Neural crest cell (in vitro differentiated cells): ENCODE measurements at regions not wholly inside any gene's neighbourhood (a gene's known extent, or its start where the extent isn't known, plus 50 kb on each side); places are given as distances from the start of the nearest gene placed in this dataset.

Source experiments
- DNase-seq: peaks from one replicate; pipeline ENCODE4 v3.0.0; 2021; ENCODE audit warnings: low read depth, mixed read lengths, low spot score
- H3K27ac Mint-ChIP-seq: one replicate; pipeline ENCODE4 v1.8.0; 2021; ENCODE audit warnings: mild to moderate bottlenecking, mixed read lengths; ENCODE audit not compliant: unreplicated experiment
- H3K27me3 Mint-ChIP-seq: 2 replicates; pipeline ENCODE4 v1.8.0; 2021; ENCODE audit warnings: low read depth, mild to moderate bottlenecking, mixed read lengths
- H3K36me3 Mint-ChIP-seq: 2 replicates; pipeline ENCODE4 v1.8.0; 2021; ENCODE audit warnings: low read depth, mild to moderate bottlenecking, mixed read lengths
- H3K4me1 Mint-ChIP-seq: 2 replicates; pipeline ENCODE4 v1.8.0; 2021; ENCODE audit warnings: mixed read lengths
- H3K4me3 Mint-ChIP-seq: one replicate; pipeline ENCODE4 v1.8.0; 2021; ENCODE audit warnings: mild to moderate bottlenecking, mixed read lengths
- H3K9me3 Mint-ChIP-seq: 2 replicates; pipeline ENCODE4 v1.8.0; 2021; ENCODE audit warnings: mixed read lengths
- CTCF ChIP-seq: fragments of 200-600 bp; sonication (generic); conservative IDR thresholded peaks from 2 replicates; pipeline ENCODE4 v1.5.0; 2021; ENCODE audit warnings: antibody characterized with exemption, mild to moderate bottlenecking

- DNase-seq: no peak
- H3K27me3 Mint-ChIP-seq: no peaks in the 10 kb centered on the region
- H3K36me3 Mint-ChIP-seq: peaks cover 4% of the 10 kb centered on the region
- peaks cover 8% of the 10 kb centered on the region for H3K9me3 Mint-ChIP-seq
- no peaks in the 10 kb centered on the region for H3K4me1 Mint-ChIP-seq
- no peak overlapping the region for H3K27ac Mint-ChIP-seq
- H3K4me3 Mint-ChIP-seq: no peak overlapping the region
- no peak for TF ChIP-seq CTCF
These were observed 57.0 kb upstream of the IPO5 start for GRCh38 chr13:97896446-97896845.

- Mint-ChIP-seq H3K4me3 (no peak overlapping the region), H3K27ac (no peak overlapping the region)
These were observed 51.8 kb upstream of the IPO5 start for GRCh38 chr13:97901716-97902115.

More at GRCh38 chr13:97901716-97902115, 51.8 kb upstream of the IPO5 start:
- DNase-seq: no peak
- Mint-ChIP-seq H3K4me1 (no peaks in the 10 kb centered on the region), H3K27me3 (no peaks in the 10 kb centered on the region), H3K9me3 (no peaks in the 10 kb centered on the region), H3K36me3 (no peaks in the 10 kb centered on the region)
- no peak for TF ChIP-seq CTCF
